GM23338 (cell line): ENCODE measurements at regions not wholly inside any gene's neighbourhood (a gene's known extent, or its start where the extent isn't known, plus 50 kb on each side); places are given as distances from the start of the nearest gene placed in this dataset.
"Not testable (repeated sequence)": the region's sequence is repeated elsewhere in the genome, so short reads cannot be mapped to it uniquely, and the experiment has no call there.

Experiments
- EZH2 ChIP-seq: fragments of 200-600 bp; sonication (generic); IDR thresholded peaks from one replicate; pipeline ENCODE4 v1.8.0; 2017; ENCODE audit warnings: antibody characterized with exemption, mild to moderate bottlenecking, low read depth; ENCODE audit not compliant: unreplicated experiment
- EZH2phosphoT487 ChIP-seq: fragments of 200-600 bp; sonication (generic); IDR thresholded peaks from one replicate; pipeline ENCODE4 v1.8.1; 2018; ENCODE audit warnings: antibody characterized with exemption; ENCODE audit not compliant: unreplicated experiment
- TF ChIP-seq, protein P1 (sequence below), 2 experiments: fragments of 200-600 bp in 1 of 2; sonication (generic) in 1 of 2; conservative IDR thresholded peaks; 2 replicates each; pipeline versions ENCODE4 v1.5.1 to v1.6.1; 2016 to 2017; ENCODE audit warnings: antibody characterized with exemption in 2 of 2, low read depth in 2 of 2, mild to moderate bottlenecking in 2 of 2, moderate library complexity in 1 of 2
- TF ChIP-seq, protein P2 (sequence below): IDR thresholded peaks from one replicate; pipeline ENCODE4 v1.6.1; 2018; ENCODE audit warnings: antibody characterized with exemption; ENCODE audit not compliant: unreplicated experiment

DNA sequence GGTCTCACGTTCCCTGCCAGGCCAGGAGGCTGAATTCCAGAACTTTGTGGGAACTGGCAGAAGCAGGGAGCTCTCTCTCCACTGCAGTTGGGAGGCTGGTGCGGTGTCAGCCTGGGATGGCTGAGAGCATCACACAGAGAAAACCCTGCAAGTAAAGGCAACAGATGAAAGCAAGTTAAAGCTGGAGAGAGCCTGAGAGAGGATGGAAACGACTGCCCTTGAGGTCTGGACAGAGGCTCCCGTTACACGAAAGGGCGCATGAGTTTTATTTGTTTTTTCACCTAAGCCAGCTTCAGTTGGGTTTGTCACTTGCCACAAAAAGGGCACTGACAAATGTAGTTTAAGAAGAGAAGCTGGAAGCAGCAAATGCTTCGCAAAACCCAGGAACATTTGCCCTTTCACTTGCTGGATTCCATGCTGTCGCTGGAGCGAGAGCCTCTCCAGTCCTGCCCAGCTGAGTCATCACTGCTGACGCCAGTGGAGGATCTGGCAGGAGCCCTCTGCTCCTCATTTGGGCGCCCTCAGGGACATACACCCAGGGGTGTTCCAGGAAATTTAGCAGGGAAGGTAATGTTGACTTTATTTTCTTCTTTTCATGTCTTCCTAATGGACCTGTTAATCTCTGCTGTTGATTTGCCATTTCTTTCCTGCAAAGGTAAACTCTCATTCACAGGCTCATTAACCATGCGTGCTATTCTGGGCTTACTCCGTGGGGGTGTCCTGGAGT, 308.8 kb upstream of the SFSWAP start:
- TF ChIP-seq, protein P1, sequence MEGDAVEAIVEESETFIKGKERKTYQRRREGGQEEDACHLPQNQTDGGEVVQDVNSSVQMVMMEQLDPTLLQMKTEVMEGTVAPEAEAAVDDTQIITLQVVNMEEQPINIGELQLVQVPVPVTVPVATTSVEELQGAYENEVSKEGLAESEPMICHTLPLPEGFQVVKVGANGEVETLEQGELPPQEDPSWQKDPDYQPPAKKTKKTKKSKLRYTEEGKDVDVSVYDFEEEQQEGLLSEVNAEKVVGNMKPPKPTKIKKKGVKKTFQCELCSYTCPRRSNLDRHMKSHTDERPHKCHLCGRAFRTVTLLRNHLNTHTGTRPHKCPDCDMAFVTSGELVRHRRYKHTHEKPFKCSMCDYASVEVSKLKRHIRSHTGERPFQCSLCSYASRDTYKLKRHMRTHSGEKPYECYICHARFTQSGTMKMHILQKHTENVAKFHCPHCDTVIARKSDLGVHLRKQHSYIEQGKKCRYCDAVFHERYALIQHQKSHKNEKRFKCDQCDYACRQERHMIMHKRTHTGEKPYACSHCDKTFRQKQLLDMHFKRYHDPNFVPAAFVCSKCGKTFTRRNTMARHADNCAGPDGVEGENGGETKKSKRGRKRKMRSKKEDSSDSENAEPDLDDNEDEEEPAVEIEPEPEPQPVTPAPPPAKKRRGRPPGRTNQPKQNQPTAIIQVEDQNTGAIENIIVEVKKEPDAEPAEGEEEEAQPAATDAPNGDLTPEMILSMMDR (conservative IDR thresholded peaks at IDR 0.05; ENCODE audit: low read depth in 2 of 2): not testable (repeated sequence)
- TF ChIP-seq, protein P2, sequence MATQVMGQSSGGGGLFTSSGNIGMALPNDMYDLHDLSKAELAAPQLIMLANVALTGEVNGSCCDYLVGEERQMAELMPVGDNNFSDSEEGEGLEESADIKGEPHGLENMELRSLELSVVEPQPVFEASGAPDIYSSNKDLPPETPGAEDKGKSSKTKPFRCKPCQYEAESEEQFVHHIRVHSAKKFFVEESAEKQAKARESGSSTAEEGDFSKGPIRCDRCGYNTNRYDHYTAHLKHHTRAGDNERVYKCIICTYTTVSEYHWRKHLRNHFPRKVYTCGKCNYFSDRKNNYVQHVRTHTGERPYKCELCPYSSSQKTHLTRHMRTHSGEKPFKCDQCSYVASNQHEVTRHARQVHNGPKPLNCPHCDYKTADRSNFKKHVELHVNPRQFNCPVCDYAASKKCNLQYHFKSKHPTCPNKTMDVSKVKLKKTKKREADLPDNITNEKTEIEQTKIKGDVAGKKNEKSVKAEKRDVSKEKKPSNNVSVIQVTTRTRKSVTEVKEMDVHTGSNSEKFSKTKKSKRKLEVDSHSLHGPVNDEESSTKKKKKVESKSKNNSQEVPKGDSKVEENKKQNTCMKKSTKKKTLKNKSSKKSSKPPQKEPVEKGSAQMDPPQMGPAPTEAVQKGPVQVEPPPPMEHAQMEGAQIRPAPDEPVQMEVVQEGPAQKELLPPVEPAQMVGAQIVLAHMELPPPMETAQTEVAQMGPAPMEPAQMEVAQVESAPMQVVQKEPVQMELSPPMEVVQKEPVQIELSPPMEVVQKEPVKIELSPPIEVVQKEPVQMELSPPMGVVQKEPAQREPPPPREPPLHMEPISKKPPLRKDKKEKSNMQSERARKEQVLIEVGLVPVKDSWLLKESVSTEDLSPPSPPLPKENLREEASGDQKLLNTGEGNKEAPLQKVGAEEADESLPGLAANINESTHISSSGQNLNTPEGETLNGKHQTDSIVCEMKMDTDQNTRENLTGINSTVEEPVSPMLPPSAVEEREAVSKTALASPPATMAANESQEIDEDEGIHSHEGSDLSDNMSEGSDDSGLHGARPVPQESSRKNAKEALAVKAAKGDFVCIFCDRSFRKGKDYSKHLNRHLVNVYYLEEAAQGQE: not testable (repeated sequence)
- TF ChIP-seq EZH2phosphoT487, EZH2: not testable (repeated sequence)
